ENCODE measurements at regions not wholly inside any gene's neighbourhood (a gene's known extent, or its start where the extent isn't known, plus 50 kb on each side); places are given as distances from the start of the nearest gene placed in this dataset.

GRCh38 chrX:35016051-35016450, 73.5 kb downstream of the FAM47B start:
- Histone ChIP-seq H3K27ac (ENCODE audit: low read depth, low read length, poor library complexity, severe bottlenecking) (no peak overlapping the region), H3K4me3 (ENCODE audit: low read depth, low read length, poor library complexity, severe bottlenecking) (no peak overlapping the region), H3K4me2 (ENCODE audit: low read length) (no peak overlapping the region), H3K36me3 (ENCODE audit: insufficient read depth, low read length) (no peaks in the 10 kb centered on the region), H3K9me3 (ENCODE audit: low read length) (no peaks in the 10 kb centered on the region), H3K4me1 (ENCODE audit: insufficient read depth, low read length, poor library complexity, severe bottlenecking) (no peaks in the 10 kb centered on the region), H3K79me2 (ENCODE audit: insufficient read depth, low read depth, low read length) (no peaks in the 10 kb centered on the region), H4K20me1 (ENCODE audit: insufficient read depth, low read length) (no peaks in the 10 kb centered on the region), H2AFZ (ENCODE audit: low read length) (no peak overlapping the region), H3K9me2 (ENCODE audit: insufficient read depth, low read length) (no peaks in the 10 kb centered on the region)
- BruUV-seq (replicated peaks) = no TSS peak
- intact Hi-C loops (cut with micrococcal nuclease; ENCODE audit: unreplicated experiment) = no loop called here
- ChIA-PET CTCF (ENCODE audit: unreplicated experiment) (no interaction called here), POLR2A (no interaction called here)
- no peak for DNase-seq (ENCODE audit: low spot score)
- TF ChIP-seq EZH2phosphoT487 (IDR thresholded peaks at IDR 0.05; ENCODE audit: borderline replicate concordance, low read depth, low read length) (no peak), CTCF (conservative IDR thresholded peaks at IDR 0.05; ENCODE audit: low read length) (no peak)

- Histone ChIP-seq H4K20me1 (ENCODE audit: insufficient read depth, low read length) (no peaks in the 10 kb centered on the region), H2AFZ (ENCODE audit: low read length) (no peak overlapping the region), H3K9me3 (ENCODE audit: low read length) (no peaks in the 10 kb centered on the region), H3K27ac (ENCODE audit: low read depth, low read length, poor library complexity, severe bottlenecking) (no peak overlapping the region), H3K36me3 (ENCODE audit: insufficient read depth, low read length) (no peaks in the 10 kb centered on the region), H3K4me1 (ENCODE audit: insufficient read depth, low read length, poor library complexity, severe bottlenecking) (no peaks in the 10 kb centered on the region), H3K4me3 (ENCODE audit: low read depth, low read length, poor library complexity, severe bottlenecking) (no peak overlapping the region), H3K4me2 (ENCODE audit: low read length) (no peak overlapping the region), H3K9me2 (ENCODE audit: insufficient read depth, low read length) (no peaks in the 10 kb centered on the region), H3K79me2 (ENCODE audit: insufficient read depth, low read depth, low read length) (no peaks in the 10 kb centered on the region)
- BruUV-seq (replicated peaks) = no TSS peak
- intact Hi-C loops (cut with micrococcal nuclease; ENCODE audit: unreplicated experiment) = no loop called here
- POLR2A ChIA-PET = no interaction called here
- DNase-seq (ENCODE audit: low spot score) = no peak
- CTCF ChIA-PET (ENCODE audit: unreplicated experiment) = no interaction called here
- TF ChIP-seq EZH2phosphoT487 (IDR thresholded peaks at IDR 0.05; ENCODE audit: borderline replicate concordance, low read depth, low read length) = no peak
- TF ChIP-seq CTCF (conservative IDR thresholded peaks at IDR 0.05; ENCODE audit: low read length) = no peak
Observed at GRCh38 chrX:35017284-35017683, 74.7 kb downstream of the FAM47B start.

GRCh38 chrX:35023683-35024082, 81.1 kb downstream of the FAM47B start:
- DNase-seq (ENCODE audit: low spot score) = no peak
- POLR2A ChIA-PET = no interaction called here

More at GRCh38 chrX:35023683-35024082, 81.1 kb downstream of the FAM47B start:
- no peaks in the 10 kb centered on the region for H3K36me3 ChIP-seq (ENCODE audit: insufficient read depth, low read length)
- no peaks in the 10 kb centered on the region for H4K20me1 ChIP-seq (ENCODE audit: insufficient read depth, low read length)
- H3K4me3 ChIP-seq (ENCODE audit: low read depth, low read length, poor library complexity, severe bottlenecking) = no peak overlapping the region
- CTCF ChIA-PET (ENCODE audit: unreplicated experiment) = no interaction called here
- no peak overlapping the region for H2AFZ ChIP-seq (ENCODE audit: low read length)
- H3K79me2 ChIP-seq (ENCODE audit: insufficient read depth, low read depth, low read length) = no peaks in the 10 kb centered on the region
- no peak for TF ChIP-seq EZH2phosphoT487 (IDR thresholded peaks at IDR 0.05; ENCODE audit: borderline replicate concordance, low read depth, low read length)
- no peak for TF ChIP-seq CTCF (conservative IDR thresholded peaks at IDR 0.05; ENCODE audit: low read length)
- H3K4me2 ChIP-seq (ENCODE audit: low read length) = no peak overlapping the region
- BruUV-seq (replicated peaks) = no TSS peak
- H3K9me3 ChIP-seq (ENCODE audit: low read length) = no peaks in the 10 kb centered on the region
- H3K9me2 ChIP-seq (ENCODE audit: insufficient read depth, low read length) = no peaks in the 10 kb centered on the region
- no peak overlapping the region for H3K27ac ChIP-seq (ENCODE audit: low read depth, low read length, poor library complexity, severe bottlenecking)
- H3K4me1 ChIP-seq (ENCODE audit: insufficient read depth, low read length, poor library complexity, severe bottlenecking) = no peaks in the 10 kb centered on the region
- intact Hi-C loops (cut with micrococcal nuclease; ENCODE audit: unreplicated experiment) = no loop called here

All from OCI-LY7 (cell line).